Transverse colon (tissue), 4 donors: ENCODE measurements at regions not wholly inside any gene's neighbourhood (a gene's known extent, or its start where the extent isn't known, plus 50 kb on each side); places are given as distances from the start of the nearest gene placed in this dataset.

Source experiments
- DNase-seq: peaks from one replicate; pipeline ENCODE4 v3.0.0-alpha.2; 2019
- H3K27ac ChIP-seq, 4 donors: fragments of 200-600 bp; sonication (generic); 2 replicates each; pipeline ENCODE4 v1.5.1; 2016 to 2018; ENCODE audit warnings: inconsistent platforms in 4 of 4
- H3K27me3 ChIP-seq: fragments of 200-600 bp; sonication (generic); 2 replicates; pipeline ENCODE4 v1.5.1; 2017; ENCODE audit warnings: inconsistent platforms
- H3K36me3 ChIP-seq, 4 donors: fragments of 200-600 bp; sonication (generic); 2 replicates each; pipeline ENCODE4 v1.5.1; 2017 to 2019; ENCODE audit warnings: inconsistent platforms in 4 of 4
- H3K4me1 ChIP-seq, 4 donors: fragments of 200-600 bp; sonication (generic); 2 replicates each; pipeline ENCODE4 v1.5.1; 2017 to 2020; ENCODE audit warnings: inconsistent platforms in 4 of 4
- H3K4me3 ChIP-seq, 4 donors: fragments of 200-600 bp; sonication (generic); 1 replicate in 1 of 4; 2 replicates in 3 of 4; pipeline versions ENCODE4 v1.5.1 to v1.6.1; 2017 to 2019; ENCODE audit warnings: inconsistent platforms in 4 of 4
- H3K9me3 ChIP-seq, 2 donors: fragments of 200-600 bp; sonication (generic); 2 replicates each; pipeline ENCODE4 v1.5.1; 2017 to 2019; ENCODE audit warnings: inconsistent platforms in 2 of 2
- EP300 ChIP-seq: sonication (generic); formaldehyde crosslinking; IDR thresholded peaks from one replicate; pipeline ENCODE4 v1.6.1; 2017; ENCODE audit warnings: antibody characterized with exemption, low read depth
- POLR2A ChIP-seq: fragments of 450-650 bp; IDR thresholded peaks from one replicate; pipeline ENCODE4 v1.6.1; 2016; ENCODE audit warnings: antibody characterized with exemption, mild to moderate bottlenecking, moderate library complexity
- POLR2AphosphoS5 ChIP-seq, 3 donors: sonication (generic); formaldehyde crosslinking; IDR thresholded peaks; one replicate each; pipeline ENCODE4 v1.6.1; 2016; ENCODE audit warnings: antibody characterized with exemption in 3 of 3
- WGBS, 2 donors: methylation state at CpG; one replicate each; pipeline ENCODE4 v1.1.5; 2018; ENCODE audit warnings: low coverage in 1 of 2; 5-methylcytosine and 5-hydroxymethylcytosine counted together
- in situ Hi-C, 4 donors: fragments of 200-750 bp; cut with MboI; loops; one replicate each; pipeline versions ENCODE4 v1.15.0 to v1.15.1; 2017; ENCODE audit warnings: low sequenced_read_pairs in 3 of 4, low pct_ligation_motif_present in 1 of 4, low pct_unique_long_range_greater_than_20kb in 1 of 4
- intact Hi-C: fragments of 100-400 bp; cut with DNase I; formaldehyde crosslinking; loops from one replicate; pipeline ENCODE4 v1.15.1; 2023; ENCODE audit warnings: low total_unique reads
- TF ChIP-seq, protein P1 (sequence below), 5 experiments: fragments of 200-600 bp in 3 of 5; fragments of 450-650 bp in 2 of 5; sonication (generic) in 3 of 5; IDR thresholded peaks; 1 replicate in 2 of 5; 2 replicates in 3 of 5; pipeline ENCODE4 v1.5.1; 2016 to 2017; ENCODE audit warnings: antibody characterized with exemption in 5 of 5, inconsistent platforms in 3 of 5, mild to moderate bottlenecking in 2 of 5, moderate library complexity in 1 of 5

DNA sequence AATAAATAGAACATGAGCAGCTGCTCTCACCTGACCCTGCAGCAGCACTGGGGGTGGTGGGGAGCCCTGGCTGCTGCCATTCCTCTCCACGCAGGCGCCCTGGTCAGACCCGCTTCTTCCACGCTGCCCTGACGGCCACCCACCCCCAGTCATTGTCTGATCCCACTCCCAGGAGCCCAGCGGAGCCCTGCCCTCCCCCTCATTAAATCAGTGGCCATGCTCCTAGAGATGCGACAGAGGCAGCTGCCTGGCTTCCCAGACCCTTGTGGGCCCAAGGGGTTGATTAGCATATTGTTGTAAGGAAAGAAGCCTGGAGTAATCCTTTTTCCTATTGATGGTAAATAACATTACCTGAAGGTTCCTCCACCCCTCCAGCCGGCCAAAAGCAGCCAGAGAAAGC, 301.5 kb downstream of the RRAGC start:
- no peaks in the 10 kb centered on the region for H3K9me3 ChIP-seq
- H3K4me1 ChIP-seq, result peaks cover 3 to 20% (median 8%) of the 10 kb centered on the region in 4 donors
- TF ChIP-seq POLR2A (no peak), EP300 (no peak), POLR2AphosphoS5 (IDR thresholded peaks at IDR 0.05) (no peak)
- TF ChIP-seq, protein P1, sequence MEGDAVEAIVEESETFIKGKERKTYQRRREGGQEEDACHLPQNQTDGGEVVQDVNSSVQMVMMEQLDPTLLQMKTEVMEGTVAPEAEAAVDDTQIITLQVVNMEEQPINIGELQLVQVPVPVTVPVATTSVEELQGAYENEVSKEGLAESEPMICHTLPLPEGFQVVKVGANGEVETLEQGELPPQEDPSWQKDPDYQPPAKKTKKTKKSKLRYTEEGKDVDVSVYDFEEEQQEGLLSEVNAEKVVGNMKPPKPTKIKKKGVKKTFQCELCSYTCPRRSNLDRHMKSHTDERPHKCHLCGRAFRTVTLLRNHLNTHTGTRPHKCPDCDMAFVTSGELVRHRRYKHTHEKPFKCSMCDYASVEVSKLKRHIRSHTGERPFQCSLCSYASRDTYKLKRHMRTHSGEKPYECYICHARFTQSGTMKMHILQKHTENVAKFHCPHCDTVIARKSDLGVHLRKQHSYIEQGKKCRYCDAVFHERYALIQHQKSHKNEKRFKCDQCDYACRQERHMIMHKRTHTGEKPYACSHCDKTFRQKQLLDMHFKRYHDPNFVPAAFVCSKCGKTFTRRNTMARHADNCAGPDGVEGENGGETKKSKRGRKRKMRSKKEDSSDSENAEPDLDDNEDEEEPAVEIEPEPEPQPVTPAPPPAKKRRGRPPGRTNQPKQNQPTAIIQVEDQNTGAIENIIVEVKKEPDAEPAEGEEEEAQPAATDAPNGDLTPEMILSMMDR (IDR thresholded peaks at IDR 0.05), result no peak
- in situ Hi-C loops, result no loop called here
- H3K27ac ChIP-seq, result no peak overlapping the region
- H3K4me3 ChIP-seq, result no peak overlapping the region
- no peak for DNase-seq
- intact Hi-C loops, result no loop called here
- WGBS, 2 donors, result 60 to 97% methylated on average over 1 to 8 of the region's 8 CpGs
- H3K36me3 ChIP-seq, result no peaks in the 10 kb centered on the region
- H3K27me3 ChIP-seq, result peaks cover 28% of the 10 kb centered on the region

DNA sequence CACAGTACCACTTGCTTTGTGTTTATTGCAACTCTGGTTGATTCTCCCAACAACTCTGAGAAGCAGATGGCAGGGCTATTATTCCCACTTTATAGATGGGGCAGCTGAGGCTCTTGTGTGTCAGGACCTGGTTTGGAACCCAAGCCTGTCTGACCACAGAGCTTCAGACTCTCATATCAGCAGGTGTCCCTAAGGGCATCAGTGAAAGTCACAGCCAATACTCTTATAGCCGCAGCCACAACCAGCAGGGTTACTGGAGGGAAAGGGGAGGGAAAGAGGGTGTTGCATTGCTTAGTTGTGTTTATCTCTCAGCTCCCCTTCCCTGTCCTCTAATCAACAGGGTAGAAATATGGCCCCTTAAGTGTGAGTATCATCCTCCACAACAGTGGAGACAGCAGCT, 304.0 kb downstream of the RRAGC start:
- in situ Hi-C loops (no loop called here), intact Hi-C loops (no loop called here)
- no peak for DNase-seq
- Histone ChIP-seq H3K36me3 (no peaks in the 10 kb centered on the region), H3K4me1 (peaks cover 3 to 14% (median 7%) of the 10 kb centered on the region in 4 donors), H3K4me3 (no peak overlapping the region), H3K27ac (no peak overlapping the region), H3K27me3 (peaks cover 20% of the 10 kb centered on the region), H3K9me3 (no peaks in the 10 kb centered on the region)
- 60% methylated on average over 1 of the region's 1 CpG; no CpG with 5 or more reads in 1 of the 2 donors for WGBS, 2 donors
- TF ChIP-seq, protein P1 (IDR thresholded peaks at IDR 0.05), result no peak
- no peak for TF ChIP-seq POLR2A
- no peak for TF ChIP-seq EP300
- TF ChIP-seq POLR2AphosphoS5 (IDR thresholded peaks at IDR 0.05), result no peak

DNA sequence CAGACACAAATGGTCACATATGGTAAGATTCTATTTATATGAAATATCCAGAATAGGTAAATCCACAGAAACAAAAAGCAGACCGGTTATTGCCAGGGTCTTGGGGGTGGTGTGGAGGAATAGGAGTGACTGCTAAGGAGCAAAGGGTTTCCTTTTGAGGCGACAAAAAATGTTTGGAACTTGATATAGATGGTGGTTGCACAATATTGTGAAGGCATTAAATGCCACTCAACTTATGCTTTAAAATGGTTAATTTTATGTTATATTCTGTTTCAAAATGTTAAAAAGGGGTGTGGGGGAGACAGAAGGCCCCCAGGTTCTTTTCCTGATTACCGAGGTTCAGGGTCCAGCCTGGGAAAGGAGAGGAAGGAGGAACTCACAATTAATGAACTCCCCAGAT, 304.4 kb downstream of the RRAGC start:
- in situ Hi-C loops (no loop called here), intact Hi-C loops (no loop called here)

DNA sequence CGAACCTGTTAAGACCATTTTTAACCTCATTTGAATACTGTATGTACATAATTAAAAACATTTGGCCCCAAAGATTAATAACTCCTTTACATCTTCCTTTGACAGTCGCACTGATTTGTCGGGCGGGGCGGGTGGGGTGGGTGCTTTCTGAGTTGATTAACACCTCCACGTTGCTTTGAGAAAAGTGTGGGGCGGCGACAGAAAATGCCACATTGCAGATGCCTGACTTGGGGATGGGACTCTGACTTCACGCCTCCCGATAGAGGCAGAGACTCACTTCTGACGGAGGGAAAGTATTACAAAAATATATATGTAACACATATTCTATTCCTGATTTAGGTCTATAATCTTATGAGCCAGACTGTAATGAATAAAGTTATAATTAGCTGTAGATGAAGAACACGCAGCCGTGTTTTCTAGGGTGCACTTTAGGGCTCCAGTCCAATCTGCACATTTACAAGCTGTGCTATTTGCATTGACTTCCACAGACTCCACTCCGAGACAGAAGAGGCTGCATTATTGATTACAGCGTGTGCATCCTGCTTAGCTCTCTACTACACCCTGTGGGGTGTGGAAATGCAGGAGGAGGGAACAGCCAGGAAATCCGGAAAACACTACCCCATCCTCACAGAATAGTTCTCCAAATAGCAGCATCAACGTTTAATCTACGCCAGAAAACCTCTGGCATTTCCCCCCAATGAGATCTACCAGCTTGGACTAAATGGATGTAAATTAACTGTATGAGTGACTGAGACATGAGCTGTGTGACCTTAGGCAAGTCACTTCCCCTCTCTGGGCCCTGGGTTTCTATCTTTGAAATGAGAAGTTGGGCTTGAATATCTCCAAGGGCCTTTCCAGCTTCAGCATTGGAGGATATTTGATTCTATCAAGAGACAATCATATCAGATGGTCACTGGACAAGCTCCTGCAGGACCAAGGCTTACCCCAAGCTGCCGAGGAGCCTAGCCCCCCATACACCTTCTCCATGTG, 308.0 kb downstream of the RRAGC start:
- 77% methylated on average over 9 to 19 of the region's 19 CpGs for WGBS, 2 donors
- no peak overlapping the region for H3K4me3 ChIP-seq
- intact Hi-C loops, result no loop called here
- H3K27me3 ChIP-seq, result peaks cover 12% of the 10 kb centered on the region
- in situ Hi-C loops, result no loop called here
- no peak for DNase-seq
- TF ChIP-seq, protein P1 (IDR thresholded peaks at IDR 0.05), result no peak
- no peak for TF ChIP-seq EP300
- TF ChIP-seq POLR2AphosphoS5 (IDR thresholded peaks at IDR 0.05), result no peak
- no peak for TF ChIP-seq POLR2A
- no peaks in the 10 kb centered on the region for H3K9me3 ChIP-seq
- H3K36me3 ChIP-seq, result no peaks in the 10 kb centered on the region
- no peak overlapping the region for H3K27ac ChIP-seq
- H3K4me1 ChIP-seq, result no peaks in the 10 kb centered on the region

More for the DNA sequence above, 304.4 kb downstream of the RRAGC start:
- peaks cover 15% of the 10 kb centered on the region for H3K27me3 ChIP-seq
- no peak for DNase-seq
- TF ChIP-seq POLR2AphosphoS5 (IDR thresholded peaks at IDR 0.05) (no peak), POLR2A (no peak), EP300 (no peak)
- TF ChIP-seq, protein P1 (IDR thresholded peaks at IDR 0.05), result no peak
- no peaks in the 10 kb centered on the region for H3K9me3 ChIP-seq
- peaks cover 2 to 10% (median 5%) of the 10 kb centered on the region in 4 donors for H3K4me1 ChIP-seq
- WGBS, 2 donors, result 78 to 92% methylated on average over 3 of the region's 3 CpGs
- no peak overlapping the region for H3K4me3 ChIP-seq
- H3K36me3 ChIP-seq, result no peaks in the 10 kb centered on the region
- no peak overlapping the region for H3K27ac ChIP-seq
